ENCODE measurements at regions not wholly inside any gene's neighbourhood (a gene's known extent, or its start where the extent isn't known, plus 50 kb on each side); places are given as distances from the start of the nearest gene placed in this dataset.

GRCh38 chr2:78145395-78145996 is 623.3 kb upstream of the LRRTM4 start (continued):
- TF ChIP-seq U2AF1 (optimal IDR thresholded peaks at IDR 0.05; ENCODE audit: low read depth, low read length), result no peak
- no peak for TF ChIP-seq ZKSCAN8 (CRISPR knock-in tag; IDR thresholded peaks at IDR 0.05; ENCODE audit: borderline replicate concordance)
- TF ChIP-seq ZNF687 (CRISPR knock-in tag; IDR thresholded peaks at IDR 0.05), result no peak
- no peak for TF ChIP-seq NFIB (CRISPR knock-in tag; IDR thresholded peaks at IDR 0.05; ENCODE audit: borderline replicate concordance)
- TF ChIP-seq ZBTB40 (IDR thresholded peaks at IDR 0.05), result no peak
- TF ChIP-seq ZBTB40 (CRISPR knock-in tag; IDR thresholded peaks at IDR 0.05), result no peak
- no peak for TF ChIP-seq ZNF232 (CRISPR knock-in tag; IDR thresholded peaks at IDR 0.05; ENCODE audit: borderline replicate concordance)
- no peak for TF ChIP-seq NR0B2 (CRISPR knock-in tag; IDR thresholded peaks at IDR 0.05)
- no peak for TF ChIP-seq FOXA3 (CRISPR knock-in tag; IDR thresholded peaks at IDR 0.05)
- TF ChIP-seq ZNF776 (CRISPR knock-in tag; IDR thresholded peaks at IDR 0.05), result no peak
- TF ChIP-seq, protein P1, sequence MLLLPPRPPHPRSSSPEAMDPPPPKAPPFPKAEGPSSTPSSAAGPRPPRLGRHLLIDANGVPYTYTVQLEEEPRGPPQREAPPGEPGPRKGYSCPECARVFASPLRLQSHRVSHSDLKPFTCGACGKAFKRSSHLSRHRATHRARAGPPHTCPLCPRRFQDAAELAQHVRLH (CRISPR knock-in tag; IDR thresholded peaks at IDR 0.05; ENCODE audit: borderline replicate concordance, low read depth), result no peak
- TF ChIP-seq SAP130 (CRISPR knock-in tag; IDR thresholded peaks at IDR 0.05; ENCODE audit: low read depth), result no peak
- no peak for TF ChIP-seq MED1 (CRISPR knock-in tag; IDR thresholded peaks at IDR 0.05)

Data from HepG2 (cell line).